GM20000 (cell line): ENCODE measurements at regions not wholly inside any gene's neighbourhood (a gene's known extent, or its start where the extent isn't known, plus 50 kb on each side); places are given as distances from the start of the nearest gene placed in this dataset.

Experiments used
- DNase-seq: peaks from one replicate; pipeline ENCODE4 v3.0.0; 2012; ENCODE audit warnings: low spot score
- TF ChIP-seq, protein P1 (sequence below): IDR thresholded peaks from 2 replicates; pipeline ENCODE4 v1.5.1; 2012; ENCODE audit warnings: mild to moderate bottlenecking, control low read depth; ENCODE audit errors: extremely low read depth, missing control alignments

GRCh38 chr15:81814882-81815455 is 230.8 kb downstream of the MEX3B start:
- TF ChIP-seq, protein P1, sequence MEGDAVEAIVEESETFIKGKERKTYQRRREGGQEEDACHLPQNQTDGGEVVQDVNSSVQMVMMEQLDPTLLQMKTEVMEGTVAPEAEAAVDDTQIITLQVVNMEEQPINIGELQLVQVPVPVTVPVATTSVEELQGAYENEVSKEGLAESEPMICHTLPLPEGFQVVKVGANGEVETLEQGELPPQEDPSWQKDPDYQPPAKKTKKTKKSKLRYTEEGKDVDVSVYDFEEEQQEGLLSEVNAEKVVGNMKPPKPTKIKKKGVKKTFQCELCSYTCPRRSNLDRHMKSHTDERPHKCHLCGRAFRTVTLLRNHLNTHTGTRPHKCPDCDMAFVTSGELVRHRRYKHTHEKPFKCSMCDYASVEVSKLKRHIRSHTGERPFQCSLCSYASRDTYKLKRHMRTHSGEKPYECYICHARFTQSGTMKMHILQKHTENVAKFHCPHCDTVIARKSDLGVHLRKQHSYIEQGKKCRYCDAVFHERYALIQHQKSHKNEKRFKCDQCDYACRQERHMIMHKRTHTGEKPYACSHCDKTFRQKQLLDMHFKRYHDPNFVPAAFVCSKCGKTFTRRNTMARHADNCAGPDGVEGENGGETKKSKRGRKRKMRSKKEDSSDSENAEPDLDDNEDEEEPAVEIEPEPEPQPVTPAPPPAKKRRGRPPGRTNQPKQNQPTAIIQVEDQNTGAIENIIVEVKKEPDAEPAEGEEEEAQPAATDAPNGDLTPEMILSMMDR: no peak
- no peak for DNase-seq

DNA sequence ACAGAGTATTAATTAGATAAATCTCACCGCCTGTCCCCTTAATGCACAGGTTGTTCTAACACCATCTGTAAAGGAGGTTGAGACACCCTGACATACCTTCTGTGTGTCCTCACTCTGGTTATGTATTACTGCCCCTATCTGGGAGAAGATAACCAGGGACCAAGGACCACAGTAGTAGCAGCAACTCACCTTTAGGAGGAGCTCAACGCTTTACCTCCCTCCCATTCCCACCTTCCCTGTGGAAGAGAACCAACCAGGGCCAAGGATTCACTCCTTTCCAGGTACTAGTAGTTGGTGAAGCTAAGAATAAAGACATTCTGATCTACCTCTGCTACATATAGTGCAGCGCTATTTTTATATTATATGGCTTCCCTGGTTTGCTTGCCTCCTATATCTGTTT is 232.6 kb downstream of the MEX3B start:
- TF ChIP-seq, protein P1: no peak
- no peak for DNase-seq

DNA sequence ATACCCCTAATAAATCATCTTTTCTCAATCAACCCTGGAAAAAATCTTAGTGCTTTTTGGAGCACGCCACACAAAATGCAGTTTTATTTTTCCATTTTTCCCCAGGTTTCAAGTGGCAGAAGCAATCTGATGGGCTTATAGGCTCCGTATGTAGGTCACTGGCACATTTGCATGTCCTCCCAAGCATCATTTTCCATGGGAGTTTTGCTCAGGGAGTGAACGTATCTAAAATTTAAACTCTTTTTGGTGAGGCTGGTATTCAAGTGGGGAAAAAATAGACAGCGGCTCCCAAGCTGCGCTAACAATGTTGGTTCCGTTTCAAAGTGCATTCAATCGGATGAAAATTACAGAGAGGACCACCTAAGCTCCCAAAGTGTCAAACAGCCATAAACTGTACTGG is 233.4 kb downstream of the MEX3B start:
- TF ChIP-seq, protein P1: no peak
- DNase-seq: no peak

DNA sequence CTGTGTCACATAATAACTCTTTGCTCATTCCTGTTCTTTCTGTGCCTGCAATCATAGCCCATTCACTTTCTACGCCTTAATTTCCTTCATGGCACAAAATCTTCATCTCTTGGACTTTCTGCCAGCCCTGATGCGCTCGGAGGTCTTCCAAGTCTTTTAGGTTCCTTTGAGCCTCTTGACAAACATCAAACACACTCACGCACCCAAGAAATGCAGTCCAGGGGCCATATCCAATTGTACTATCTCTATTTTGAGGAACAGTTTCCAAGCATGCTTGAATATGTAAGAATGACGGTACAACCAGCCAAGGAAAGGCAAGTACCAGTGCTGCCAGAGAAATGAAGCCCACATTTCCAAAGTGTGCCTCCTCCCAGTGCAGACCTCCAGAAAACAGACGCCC is 234.1 kb downstream of the MEX3B start:
- DNase-seq: no peak
- TF ChIP-seq, protein P1: no peak

DNA sequence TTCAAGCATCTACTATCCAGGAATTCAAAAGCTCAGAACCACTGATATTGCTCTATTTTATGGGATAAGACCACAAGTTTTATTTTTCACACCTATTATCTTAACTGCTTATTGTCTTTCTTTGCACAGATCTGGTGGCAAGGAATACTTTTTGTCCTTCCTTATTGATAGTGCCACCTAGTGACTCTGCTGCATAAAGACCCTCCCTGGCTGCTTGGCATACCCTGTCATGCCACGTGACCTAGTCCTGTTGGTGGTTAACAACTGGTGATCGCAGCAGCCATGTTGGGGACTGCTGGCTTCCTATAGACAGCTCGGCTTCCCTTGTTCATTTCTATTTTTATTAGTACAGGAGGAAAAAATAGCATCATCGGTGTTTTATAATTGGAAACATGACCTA is 236.3 kb downstream of the MEX3B start:
- DNase-seq: no peak
- TF ChIP-seq, protein P1: no peak

GRCh38 chr15:81807806-81808205 is 238.0 kb downstream of the MEX3B start:
- TF ChIP-seq, protein P1: no peak
- DNase-seq: no peak

- TF ChIP-seq, protein P1: no peak
- no peak for DNase-seq
These were observed 238.6 kb downstream of the MEX3B start for GRCh38 chr15:81807186-81807585.
